A549 (cell line): ENCODE measurements at regions not wholly inside any gene's neighbourhood (a gene's known extent, or its start where the extent isn't known, plus 50 kb on each side); places are given as distances from the start of the nearest gene placed in this dataset.

Experiments used
- ATAC-seq, 2 experiments: fragments of 200-7000 bp in 1 of 2; fragments of >200 bp in 1 of 2; cut with Nextera tagmentation in 1 of 2; cut with Tn5 transposase in 1 of 2; 3 replicates each; pipeline versions ENCODE4 v1.8.0 to v1.9.1; 2018 to 2020; ENCODE audit warnings: mild to moderate bottlenecking in 1 of 2, moderate library complexity in 1 of 2
- CTCF ChIA-PET: fragments of 300-600 bp; sonication (Branson Sonifier 250); formaldehyde crosslinking; extraction: SDS; loops from one replicate; lab custom pipeline; 2021; ENCODE audit warnings: antibody characterized with exemption, inconsistent platforms; lab: Yijun Ruan, JAX
- POLR2A ChIA-PET: fragments of 350-600 bp; formaldehyde crosslinking; extraction: SDS; loops from one replicate; lab custom pipeline; 2021; ENCODE audit warnings: antibody characterized with exemption, inconsistent platforms; lab: Yijun Ruan, JAX
- DNase-seq, 2 experiments: peaks; one replicate each; pipeline versions ENCODE4 v3.0.0 to v3.0.0-alpha.2; 2011 to 2016; ENCODE audit warnings: low read depth in 1 of 2, low spot score in 1 of 2
- FAIRE-seq: peaks from 2 replicates; lab custom pipeline; 2011; peaks lifted over from hg19 to GRCh38; lab: Jason Lieb, UNC
- H3K27ac ChIP-seq, 2 experiments: fragments of >200 bp; sonication (Bioruptor Twin); formaldehyde crosslinking; 3 replicates each; pipeline ENCODE4 v1.5.1; 2016 to 2017
- H3K4me1 ChIP-seq: fragments of >200 bp; sonication (Bioruptor Twin); formaldehyde crosslinking; 3 replicates; pipeline ENCODE4 v1.6.1; 2016
- H3K4me2 ChIP-seq: fragments of >200 bp; sonication (Bioruptor Twin); formaldehyde crosslinking; 3 replicates; pipeline ENCODE4 v1.6.1; 2016
- H3K4me3 ChIP-seq: fragments of >200 bp; sonication (Bioruptor Twin); formaldehyde crosslinking; 3 replicates; pipeline ENCODE4 v1.5.1; 2016
- H3K9me3 ChIP-seq: fragments of >200 bp; sonication (Bioruptor Twin); formaldehyde crosslinking; 3 replicates; pipeline ENCODE4 v1.6.1; 2016
- ATOH8 ChIP-seq: fragments of 250-450 bp; sonication (Bioruptor Pico); IDR thresholded peaks from 2 replicates; pipeline ENCODE4 v1.5.0; 2020; ENCODE audit warnings: low read depth, mild to moderate bottlenecking, moderate library complexity
- BHLHE40 ChIP-seq: IDR thresholded peaks from 2 replicates; pipeline ENCODE4 v1.6.1; 2012; ENCODE audit warnings: low read depth, low read length, inconsistent platforms
- CBX8 ChIP-seq: fragments of 200-600 bp; sonication (generic); IDR thresholded peaks from 2 replicates; pipeline ENCODE4 v1.6.1; 2016
- EHMT2 ChIP-seq: fragments of 200-600 bp; sonication (generic); IDR thresholded peaks from 2 replicates; pipeline ENCODE4 v1.6.1; 2016; ENCODE audit warnings: antibody characterized with exemption, low read depth, mild to moderate bottlenecking, moderate library complexity
- EP300 ChIP-seq, 2 experiments: fragments of >200 bp; sonication (Bioruptor Twin); formaldehyde crosslinking; IDR thresholded peaks; 2 replicates in 1 of 2; 3 replicates in 1 of 2; pipeline ENCODE4 v1.6.1; 2016 to 2017
- ESRRA ChIP-seq: fragments of 150-350 bp; IDR thresholded peaks from 2 replicates; pipeline ENCODE4 v1.6.1; 2014; ENCODE audit warnings: mild to moderate bottlenecking, low read length, borderline replicate concordance
- HES2 ChIP-seq: fragments of >200 bp; sonication (Bioruptor Twin); formaldehyde crosslinking; IDR thresholded peaks from 2 replicates; pipeline ENCODE4 v1.6.1; 2016
- JUN ChIP-seq, 2 experiments: fragments of >200 bp; sonication (Bioruptor Twin); formaldehyde crosslinking; IDR thresholded peaks; 2 replicates in 1 of 2; 3 replicates in 1 of 2; pipeline ENCODE4 v1.6.1; 2016 to 2017
- KDM5A ChIP-seq: fragments of 200-600 bp; sonication (generic); IDR thresholded peaks from 2 replicates; pipeline ENCODE4 v1.6.1; 2016; ENCODE audit warnings: antibody characterized with exemption, mild to moderate bottlenecking
- MAFK ChIP-seq: fragments of 450-650 bp; IDR thresholded peaks from 2 replicates; pipeline ENCODE4 v1.6.1; 2014; ENCODE audit not compliant: partially characterized antibody
- MAZ ChIP-seq: fragments of 150-350 bp; IDR thresholded peaks from 2 replicates; pipeline ENCODE4 v1.6.1; 2014; ENCODE audit warnings: antibody characterized with exemption, low read depth, low read length, borderline replicate concordance
- NFE2L2 ChIP-seq: fragments of 150-350 bp; conservative IDR thresholded peaks from 2 replicates; pipeline ENCODE4 v1.6.1; 2014; ENCODE audit warnings: low read length
- NR3C1 ChIP-seq: fragments of >200 bp; sonication (Bioruptor Twin); formaldehyde crosslinking; IDR thresholded peaks from 3 replicates; pipeline ENCODE4 v1.6.1; 2017
- POLR2AphosphoS2 ChIP-seq: conservative IDR thresholded peaks from 2 replicates; pipeline ENCODE4 v1.6.1; 2012; ENCODE audit warnings: low read length, improper control_type of control experiment, inconsistent platforms
- RAD21 ChIP-seq, 2 experiments: fragments of >200 bp in 1 of 2; sonication (Bioruptor Twin) in 1 of 2; formaldehyde crosslinking in 1 of 2; IDR thresholded peaks in 1 of 2; conservative IDR thresholded peaks in 1 of 2; 2 replicates in 1 of 2; 3 replicates in 1 of 2; pipeline ENCODE4 v1.6.1; 2012 to 2018; ENCODE audit warnings: inconsistent platforms in 1 of 2
- RCOR1 ChIP-seq: fragments of 150-350 bp; IDR thresholded peaks from 2 replicates; pipeline ENCODE4 v1.6.1; 2014; ENCODE audit warnings: antibody characterized with exemption, low read length, low read depth
- REST ChIP-seq: fragments of 200-600 bp; sonication (generic); IDR thresholded peaks from 2 replicates; pipeline ENCODE4 v1.6.1; 2016; ENCODE audit warnings: antibody characterized with exemption, mild to moderate bottlenecking, moderate library complexity
- RFX5 ChIP-seq: fragments of 450-650 bp; IDR thresholded peaks from 2 replicates; pipeline ENCODE4 v1.7.1; 2014; ENCODE audit warnings: antibody characterized with exemption, mild to moderate bottlenecking, moderate library complexity
- RNF2 ChIP-seq: fragments of 200-600 bp; sonication (generic); IDR thresholded peaks from 2 replicates; pipeline ENCODE4 v1.6.1; 2016; ENCODE audit warnings: low read depth, mild to moderate bottlenecking, antibody characterized with exemption, moderate library complexity, borderline replicate concordance
- ZFP36 ChIP-seq: fragments of 450-650 bp; IDR thresholded peaks from 2 replicates; pipeline ENCODE4 v1.6.1; 2014; ENCODE audit warnings: borderline replicate concordance; ENCODE audit not compliant: partially characterized antibody
- WGBS: methylation state at CpG from one replicate; pipeline ENCODE4 v1.1.6; 2017; ENCODE audit errors: missing lambda C conversion rate; 5-methylcytosine and 5-hydroxymethylcytosine counted together

GRCh38 chr18:44520981-44521667 lies 159.6 kb upstream of the SETBP1 start:
- TF ChIP-seq REST (no peak), ESRRA (no peak), NFE2L2 (no peak), JUN (IDR thresholded peaks at IDR 0.05) (no peak)
- Histone ChIP-seq H3K27ac (no peak overlapping the region), H3K4me1 (no peaks in the 10 kb centered on the region), H3K4me2 (peak overlapping the region; percentile 35; the same call in 2 of the 3 replicates), H3K4me3 (no peak overlapping the region), H3K9me3 (no peaks in the 10 kb centered on the region)
- WGBS, result 10% methylated on average over 3 of the region's 3 CpGs
- ATAC-seq, result no peak
- ChIA-PET CTCF (no interaction called here), POLR2A (no interaction called here)
- no peak for DNase-seq
- FAIRE-seq, result no peak

GRCh38 chr18:44521668-44522022 lies 159.0 kb upstream of the SETBP1 start:
- Histone ChIP-seq H3K9me3 (no peaks in the 10 kb centered on the region), H3K4me2 (0 out of 3 replicates have a peak overlapping the region, but pooled peaks have one; percentile 35), H3K4me1 (no peaks in the 10 kb centered on the region), H3K27ac (no peak overlapping the region), H3K4me3 (no peak overlapping the region)
- POLR2A ChIA-PET, result no interaction called here
- DNase-seq (no peak), FAIRE-seq (no peak), ATAC-seq (no peak)
- TF ChIP-seq ZFP36 (no peak), EP300 (IDR thresholded peaks at IDR 0.05) (no peak), BHLHE40 (no peak), MAFK (no peak), KDM5A (no peak), EHMT2 (no peak), POLR2AphosphoS2 (no peak), RCOR1 (no peak), JUN (IDR thresholded peaks at IDR 0.05) (no peak), RAD21 (conservative IDR thresholded peaks at IDR 0.05 in 1 of 2, IDR thresholded peaks at IDR 0.05 in 1 of 2) (no peak), CBX8 (no peak), RFX5 (no peak), HES2 (no peak), RNF2 (no peak), MAZ (no peak), ATOH8 (no peak), NR3C1 (no peak)
- CTCF ChIA-PET, result no interaction called here
